A172 (cell line): ENCODE measurements at regions not wholly inside any gene's neighbourhood (a gene's known extent, or its start where the extent isn't known, plus 50 kb on each side); places are given as distances from the start of the nearest gene placed in this dataset.
A peak's percentile ranks its signal among the peaks of the same experiment; 100 is the strongest.
"Not testable (repeated sequence)": the region's sequence is repeated elsewhere in the genome, so short reads cannot be mapped to it uniquely, and the experiment has no call there.

Source experiments
- DNase-seq: peaks from one replicate; pipeline ENCODE4 v3.0.0-alpha.2; 2015; ENCODE audit warnings: low spot score

- no peak for DNase-seq
These were observed 217.3 kb upstream of the CCDC196 start for GRCh38 chr14:66268802-66269334.

- DNase-seq: no peak
These were observed 213.9 kb upstream of the CCDC196 start for GRCh38 chr14:66272221-66272620.

GRCh38 chr14:66273261-66273832 lies 212.8 kb upstream of the CCDC196 start:
- DNase-seq: no peak

- DNase-seq: not testable (repeated sequence)
These were observed 207.8 kb upstream of the CCDC196 start for GRCh38 chr14:66278418-66278817.

GRCh38 chr14:66281036-66281776 lies 205.0 kb upstream of the CCDC196 start:
- DNase-seq: no peak

- peak; percentile 15 for DNase-seq
These were observed 201.8 kb upstream of the CCDC196 start for GRCh38 chr14:66284346-66284745.

- DNase-seq: no peak
These were observed 197.7 kb upstream of the CCDC196 start for GRCh38 chr14:66288511-66288910.

GRCh38 chr14:66291756-66292155 lies 194.4 kb upstream of the CCDC196 start:
- DNase-seq: no peak

- DNase-seq: no peak
These were observed 192.6 kb upstream of the CCDC196 start for GRCh38 chr14:66293533-66294105.

- no peak for DNase-seq
These were observed 190.8 kb upstream of the CCDC196 start for GRCh38 chr14:66295386-66295785.

GRCh38 chr14:66300886-66301285 lies 185.3 kb upstream of the CCDC196 start:
- no peak for DNase-seq

GRCh38 chr14:66306101-66306500 lies 180.1 kb upstream of the CCDC196 start:
- DNase-seq: no peak

- DNase-seq: no peak
These were observed 175.1 kb upstream of the CCDC196 start for GRCh38 chr14:66311058-66311457.

- DNase-seq: no peak
These were observed 174.2 kb upstream of the CCDC196 start for GRCh38 chr14:66311990-66312389.

- no peak for DNase-seq
These were observed 173.7 kb upstream of the CCDC196 start for GRCh38 chr14:66312451-66312850.

GRCh38 chr14:66315098-66315497 lies 171.1 kb upstream of the CCDC196 start:
- no peak for DNase-seq

- no peak for DNase-seq
These were observed 170.6 kb upstream of the CCDC196 start for GRCh38 chr14:66315548-66315947.

GRCh38 chr14:66322564-66322963 lies 163.6 kb upstream of the CCDC196 start:
- DNase-seq: no peak

GRCh38 chr14:66330228-66330627 lies 155.9 kb upstream of the CCDC196 start:
- no peak for DNase-seq

GRCh38 chr14:66330916-66331315 lies 155.3 kb upstream of the CCDC196 start:
- peak; percentile 40 for DNase-seq

GRCh38 chr14:66333293-66333692 lies 152.9 kb upstream of the CCDC196 start:
- DNase-seq: not testable (repeated sequence)

GRCh38 chr14:66341239-66341638 lies 144.9 kb upstream of the CCDC196 start:
- no peak for DNase-seq

- no peak for DNase-seq
These were observed 140.2 kb upstream of the CCDC196 start for GRCh38 chr14:66345986-66346385.
